ENCODE measurements at regions not wholly inside any gene's neighbourhood (a gene's known extent, or its start where the extent isn't known, plus 50 kb on each side); places are given as distances from the start of the nearest gene placed in this dataset.

GRCh38 chr2:83233781-83234180 is 1225.3 kb downstream of the SUCLG1 start:
- Histone ChIP-seq H2AFZ (ENCODE audit: low read length) (no peak overlapping the region), H3K4me3 (ENCODE audit: low read depth, low read length, poor library complexity, severe bottlenecking) (no peak overlapping the region), H3K4me2 (ENCODE audit: low read length) (no peak overlapping the region), H3K9ac (ENCODE audit: low read length) (no peak overlapping the region), H3K27ac (ENCODE audit: low read depth, low read length, poor library complexity, severe bottlenecking) (no peak overlapping the region), H3K79me2 (ENCODE audit: insufficient read depth, low read length) (no peaks in the 10 kb centered on the region), H3K9me3 (ENCODE audit: low read length) (no peaks in the 10 kb centered on the region), H4K20me1 (ENCODE audit: insufficient read depth, low read length) (no peaks in the 10 kb centered on the region), H3K36me3 (ENCODE audit: insufficient read depth, low read length) (no peaks in the 10 kb centered on the region), H3K27me3 (ENCODE audit: insufficient read depth, low read length) (no peaks in the 10 kb centered on the region), H3K4me1 (ENCODE audit: insufficient read depth, low read length, severe bottlenecking) (no peaks in the 10 kb centered on the region), H3F3A (ENCODE audit: insufficient read depth, low read length) (no peaks in the 10 kb centered on the region), H3K9me2 (ENCODE audit: low read depth, low read length) (no peaks in the 10 kb centered on the region)
- TF ChIP-seq CTCF (IDR thresholded peaks at IDR 0.05; ENCODE audit: low read length): no peak
- no peak for TF ChIP-seq EZH2 (IDR thresholded peaks at IDR 0.05; ENCODE audit: borderline replicate concordance, low read length)

GRCh38 chr2:83233326-83233725 is 1225.8 kb downstream of the SUCLG1 start:
- no peaks in the 10 kb centered on the region for H3K27me3 ChIP-seq (ENCODE audit: insufficient read depth, low read length)
- H3K9me3 ChIP-seq (ENCODE audit: low read length): no peaks in the 10 kb centered on the region
- no peaks in the 10 kb centered on the region for H3K9me2 ChIP-seq (ENCODE audit: low read depth, low read length)
- no peaks in the 10 kb centered on the region for H3K4me1 ChIP-seq (ENCODE audit: insufficient read depth, low read length, severe bottlenecking)
- no peaks in the 10 kb centered on the region for H3F3A ChIP-seq (ENCODE audit: insufficient read depth, low read length)
- H2AFZ ChIP-seq (ENCODE audit: low read length): no peak overlapping the region
- H4K20me1 ChIP-seq (ENCODE audit: insufficient read depth, low read length): no peaks in the 10 kb centered on the region
- no peak overlapping the region for H3K4me3 ChIP-seq (ENCODE audit: low read depth, low read length, poor library complexity, severe bottlenecking)
- TF ChIP-seq EZH2 (IDR thresholded peaks at IDR 0.05; ENCODE audit: borderline replicate concordance, low read length) (no peak), CTCF (IDR thresholded peaks at IDR 0.05; ENCODE audit: low read length) (no peak)
- no peaks in the 10 kb centered on the region for H3K36me3 ChIP-seq (ENCODE audit: insufficient read depth, low read length)
- no peaks in the 10 kb centered on the region for H3K79me2 ChIP-seq (ENCODE audit: insufficient read depth, low read length)
- H3K27ac ChIP-seq (ENCODE audit: low read depth, low read length, poor library complexity, severe bottlenecking): no peak overlapping the region
- no peak overlapping the region for H3K9ac ChIP-seq (ENCODE audit: low read length)
- no peak overlapping the region for H3K4me2 ChIP-seq (ENCODE audit: low read length)

- no peak overlapping the region for H3K4me3 ChIP-seq (ENCODE audit: low read depth, low read length, poor library complexity, severe bottlenecking)
- TF ChIP-seq CTCF (IDR thresholded peaks at IDR 0.05; ENCODE audit: low read length) (no peak), EZH2 (IDR thresholded peaks at IDR 0.05; ENCODE audit: borderline replicate concordance, low read length) (no peak)
- no peak overlapping the region for H3K27ac ChIP-seq (ENCODE audit: low read depth, low read length, poor library complexity, severe bottlenecking)
- H2AFZ ChIP-seq (ENCODE audit: low read length): no peak overlapping the region
- H3K9me2 ChIP-seq (ENCODE audit: low read depth, low read length): no peaks in the 10 kb centered on the region
- H3K4me2 ChIP-seq (ENCODE audit: low read length): no peak overlapping the region
- H3K4me1 ChIP-seq (ENCODE audit: insufficient read depth, low read length, severe bottlenecking): no peaks in the 10 kb centered on the region
- H3K9ac ChIP-seq (ENCODE audit: low read length): no peak overlapping the region
- no peaks in the 10 kb centered on the region for H3K36me3 ChIP-seq (ENCODE audit: insufficient read depth, low read length)
- no peaks in the 10 kb centered on the region for H3F3A ChIP-seq (ENCODE audit: insufficient read depth, low read length)
- H3K79me2 ChIP-seq (ENCODE audit: insufficient read depth, low read length): no peaks in the 10 kb centered on the region
- H4K20me1 ChIP-seq (ENCODE audit: insufficient read depth, low read length): no peaks in the 10 kb centered on the region
- H3K9me3 ChIP-seq (ENCODE audit: low read length): no peaks in the 10 kb centered on the region
- no peaks in the 10 kb centered on the region for H3K27me3 ChIP-seq (ENCODE audit: insufficient read depth, low read length)
Measured at GRCh38 chr2:83229443-83229842, 1229.6 kb downstream of the SUCLG1 start.
